Stimulated activated CD4-positive, alpha-beta T cell treated with anti-CD3 and anti-CD28 coated beads, Interleukin-2, amount 100 ng/mL, for 4 hours (primary cell): ENCODE measurements at regions not wholly inside any gene's neighbourhood (a gene's known extent, or its start where the extent isn't known, plus 50 kb on each side); places are given as distances from the start of the nearest gene placed in this dataset.

Experiments used
- DNase-seq: peaks from one replicate; pipeline ENCODE4 v3.0.0-alpha.2; 2020; ENCODE audit warnings: low read depth

DNA sequence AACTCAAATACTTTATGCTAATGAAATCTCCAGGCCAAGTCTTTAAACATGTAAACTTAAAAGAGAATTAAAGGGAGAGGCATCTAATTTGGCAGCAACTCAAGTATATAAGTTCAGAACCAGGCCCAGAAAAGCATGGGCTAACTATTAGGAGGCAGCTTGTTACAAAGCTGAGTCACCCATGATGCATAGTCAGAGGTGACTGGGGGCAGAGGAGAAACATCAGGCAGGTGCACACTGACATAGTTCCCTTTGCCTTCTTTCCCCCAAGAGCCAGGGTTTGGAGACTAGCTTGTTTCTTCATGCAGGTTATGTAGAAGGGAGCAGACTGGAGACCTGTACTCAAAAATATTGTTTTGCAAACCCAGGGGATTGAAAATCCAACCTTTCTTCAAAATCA, 619.0 kb downstream of the SOX6 start:
- no peak for DNase-seq

DNA sequence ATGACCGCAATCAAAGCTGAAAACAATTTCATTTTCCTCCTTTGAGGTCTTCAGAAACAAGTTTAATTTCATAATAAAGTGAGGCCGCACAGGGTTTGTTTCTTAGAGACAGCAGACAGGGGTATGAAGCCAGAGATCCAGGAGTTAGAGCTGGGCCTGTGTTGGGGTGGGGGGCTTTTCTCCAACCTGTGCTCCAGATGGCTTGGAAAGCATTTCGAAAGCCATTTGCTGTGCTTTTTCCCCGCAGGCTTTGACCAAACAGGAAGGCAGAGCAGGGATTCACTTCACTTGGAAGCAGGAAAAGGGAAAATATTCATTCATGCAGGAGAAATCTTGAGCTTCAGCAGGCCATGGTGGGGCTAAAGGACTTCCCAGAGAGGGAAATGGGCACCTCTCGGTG, 617.4 kb downstream of the SOX6 start:
- no peak for DNase-seq

DNA sequence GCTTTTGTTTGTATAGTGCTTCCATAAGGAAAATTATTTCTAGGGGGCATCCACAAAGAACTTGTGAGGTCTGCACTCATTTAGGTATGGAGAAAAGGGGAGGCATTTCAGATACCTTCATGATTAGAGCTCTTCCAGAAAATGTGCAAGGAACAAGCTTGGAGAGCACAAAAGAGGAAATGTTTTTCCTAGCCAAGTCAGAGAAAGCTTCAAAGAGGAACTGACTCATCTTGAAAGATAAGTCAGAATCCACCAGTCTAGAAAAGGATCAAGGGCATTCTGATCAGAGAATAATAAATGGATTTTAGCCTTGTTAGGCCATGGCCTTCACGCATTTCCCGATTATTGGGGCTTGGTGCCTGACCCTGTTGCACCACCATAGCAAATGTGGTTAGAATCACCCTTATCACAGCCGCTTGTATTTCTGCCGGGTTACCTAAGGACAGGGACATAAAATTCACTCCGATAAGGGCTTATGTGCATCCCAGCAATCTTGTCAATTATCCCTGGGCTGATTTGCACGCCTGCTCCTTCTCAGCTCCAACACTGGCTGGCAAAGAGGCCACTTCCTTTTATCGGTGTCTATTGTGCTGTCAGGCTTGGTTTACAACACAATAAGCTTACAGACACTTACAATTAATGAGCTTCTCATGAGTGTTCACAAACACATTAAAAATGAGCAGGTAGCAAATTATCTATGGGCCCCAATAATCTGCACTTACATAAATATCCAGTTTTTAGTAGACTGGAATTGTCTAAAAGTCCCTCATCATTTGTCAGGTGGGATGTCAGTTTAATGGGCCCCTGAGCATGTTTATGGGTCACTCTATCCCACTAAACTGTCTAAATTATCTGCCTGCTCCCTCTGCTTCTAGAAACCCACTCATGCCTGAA, 613.5 kb downstream of the SOX6 start:
- no peak for DNase-seq

DNA sequence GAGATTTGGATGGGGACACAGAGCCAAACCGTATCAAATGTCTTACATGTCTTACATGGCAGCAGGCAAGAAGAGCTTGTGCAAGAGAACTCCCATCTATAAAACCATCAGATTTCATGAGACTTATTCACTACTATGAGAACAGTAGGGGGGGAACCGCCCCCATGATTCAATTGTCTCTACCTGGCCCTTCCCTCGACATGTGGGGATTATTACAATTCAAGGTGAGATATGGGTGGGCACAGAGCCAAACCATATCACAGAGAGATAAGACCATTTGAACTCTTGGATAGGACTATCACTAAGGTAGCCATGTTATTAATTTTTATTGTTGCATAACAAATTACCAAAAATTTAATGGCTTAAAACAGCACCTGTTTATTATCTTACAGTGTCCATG, 611.7 kb downstream of the SOX6 start:
- no peak for DNase-seq

DNA sequence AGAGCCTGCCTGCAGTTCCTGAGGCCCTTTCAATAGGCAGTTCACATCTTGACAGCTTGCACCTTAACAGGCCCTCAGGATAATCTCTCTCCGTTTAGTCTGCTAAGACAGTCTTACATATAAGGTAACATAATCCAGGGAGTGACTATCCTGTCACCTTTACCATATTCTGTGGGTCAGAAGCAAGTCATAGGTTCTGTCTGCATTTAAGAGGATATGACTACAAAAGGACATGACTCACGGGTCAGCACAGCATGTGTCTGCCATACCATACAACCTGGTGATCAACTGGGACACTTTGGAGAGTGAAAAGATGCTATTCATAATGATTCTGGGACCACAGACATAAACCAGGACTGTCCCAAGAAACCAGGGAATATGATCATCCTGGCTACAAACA, 611.1 kb downstream of the SOX6 start:
- DNase-seq = no peak

DNA sequence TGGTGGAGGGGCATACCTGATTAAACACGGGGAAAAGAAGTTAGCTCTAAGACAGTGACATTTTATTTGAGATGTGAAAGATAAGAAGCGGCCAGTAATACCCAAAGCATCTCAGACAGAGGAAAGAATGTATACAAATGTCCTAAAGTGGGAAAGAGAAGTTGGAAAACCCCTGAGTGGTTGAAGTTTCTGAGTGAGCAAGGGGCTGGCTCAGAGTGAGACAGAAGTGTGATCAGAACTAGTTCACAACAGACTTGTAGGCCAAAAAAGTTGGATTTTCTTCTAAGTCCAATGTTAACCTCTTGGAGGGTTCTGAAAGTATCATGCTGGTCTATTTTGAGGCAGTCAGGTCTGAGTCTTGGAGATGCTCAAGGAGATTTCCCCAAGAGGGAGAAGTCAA, 608.7 kb downstream of the SOX6 start:
- no peak for DNase-seq

DNA sequence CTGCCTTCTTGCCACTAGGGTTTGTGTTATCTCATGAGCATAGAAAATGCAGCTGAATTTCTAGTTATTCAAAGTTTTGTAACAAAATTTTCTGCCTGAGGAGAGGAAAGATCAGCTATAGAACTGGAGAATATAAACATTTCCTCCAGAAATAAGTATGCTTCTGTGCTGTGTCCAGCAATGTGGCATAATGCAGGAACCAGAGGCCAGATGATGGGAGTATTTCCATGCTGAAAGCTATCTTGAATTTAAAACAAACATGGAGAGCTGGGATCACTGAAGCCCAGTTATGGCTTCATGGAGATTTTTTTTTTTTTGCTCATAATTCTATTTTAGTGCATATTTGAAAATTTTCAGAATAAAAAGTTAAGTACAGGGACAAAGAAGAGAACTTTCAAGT, 608.2 kb downstream of the SOX6 start:
- no peak for DNase-seq

DNA sequence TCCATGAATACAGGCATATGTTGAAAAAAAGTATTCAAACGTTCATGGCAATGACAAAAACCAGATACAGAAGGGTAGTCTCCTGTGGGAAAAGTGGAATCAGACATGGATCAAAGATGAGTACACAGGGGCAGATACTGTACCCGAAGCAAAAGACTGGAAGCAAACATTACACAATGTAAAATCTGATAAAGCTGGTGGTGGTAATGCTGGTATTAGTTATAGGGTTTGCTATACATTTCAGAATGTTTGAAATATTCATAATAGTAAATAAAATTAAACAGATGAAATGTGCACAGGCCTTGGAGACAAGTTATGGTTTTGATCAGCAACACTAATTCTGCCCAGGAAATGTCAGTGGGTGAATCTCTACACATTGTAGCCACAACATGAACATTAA, 607.6 kb downstream of the SOX6 start:
- no peak for DNase-seq

DNA sequence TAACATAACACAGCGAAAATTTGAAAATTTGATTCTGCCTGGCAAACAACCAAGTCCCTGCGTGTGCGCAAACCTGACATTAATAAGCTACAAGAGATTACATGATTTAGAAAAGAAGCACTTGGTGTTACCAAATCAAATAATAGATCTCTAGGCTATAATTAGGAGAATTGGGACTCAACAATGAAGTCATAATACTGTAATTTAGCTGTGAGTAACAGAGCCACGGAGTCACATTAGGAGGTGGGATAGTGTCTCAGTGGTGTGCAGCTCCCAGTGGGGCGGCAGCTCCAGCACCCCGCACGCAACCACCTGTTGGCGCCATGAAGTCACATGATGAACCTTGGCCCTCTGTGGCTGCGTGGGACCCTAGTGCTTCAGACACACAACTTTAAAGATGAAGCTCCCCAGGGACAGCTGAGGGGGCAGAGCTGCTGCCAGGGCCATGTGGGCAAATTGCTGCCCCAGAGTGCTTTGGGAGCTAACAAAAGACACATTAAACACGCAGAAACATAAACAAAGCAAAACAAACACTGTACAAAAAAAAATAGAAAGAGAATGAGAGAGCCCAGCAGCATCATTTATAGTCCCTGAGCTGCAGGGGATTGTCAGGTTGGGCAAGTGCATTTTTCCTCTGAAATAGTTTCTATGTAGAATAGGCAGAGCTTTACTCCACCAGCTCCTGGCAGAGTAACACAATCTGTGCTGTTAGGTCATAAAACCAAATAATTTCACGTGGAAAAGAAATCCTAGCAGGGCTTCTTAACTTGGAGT, 605.6 kb downstream of the SOX6 start:
- no peak for DNase-seq

DNA sequence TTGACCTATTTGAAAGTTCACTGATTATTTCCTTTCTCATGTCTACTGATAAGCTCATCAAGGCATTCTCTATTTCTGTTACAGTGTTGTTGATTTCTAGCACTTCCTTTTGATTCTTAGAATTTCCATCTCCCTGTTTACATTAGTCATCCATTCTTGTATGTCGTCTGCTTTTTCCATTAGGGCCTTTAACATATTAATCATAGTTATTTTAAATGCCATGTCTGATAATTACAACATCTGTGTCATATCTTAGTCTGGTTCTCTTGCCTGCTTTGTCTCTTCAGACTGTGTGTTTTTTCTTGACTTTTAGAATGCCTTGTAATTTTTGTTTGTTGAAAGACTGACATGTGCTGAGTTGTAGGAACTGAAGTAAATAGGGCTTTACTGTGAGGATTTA, 602.1 kb downstream of the SOX6 start:
- DNase-seq = no peak

DNA sequence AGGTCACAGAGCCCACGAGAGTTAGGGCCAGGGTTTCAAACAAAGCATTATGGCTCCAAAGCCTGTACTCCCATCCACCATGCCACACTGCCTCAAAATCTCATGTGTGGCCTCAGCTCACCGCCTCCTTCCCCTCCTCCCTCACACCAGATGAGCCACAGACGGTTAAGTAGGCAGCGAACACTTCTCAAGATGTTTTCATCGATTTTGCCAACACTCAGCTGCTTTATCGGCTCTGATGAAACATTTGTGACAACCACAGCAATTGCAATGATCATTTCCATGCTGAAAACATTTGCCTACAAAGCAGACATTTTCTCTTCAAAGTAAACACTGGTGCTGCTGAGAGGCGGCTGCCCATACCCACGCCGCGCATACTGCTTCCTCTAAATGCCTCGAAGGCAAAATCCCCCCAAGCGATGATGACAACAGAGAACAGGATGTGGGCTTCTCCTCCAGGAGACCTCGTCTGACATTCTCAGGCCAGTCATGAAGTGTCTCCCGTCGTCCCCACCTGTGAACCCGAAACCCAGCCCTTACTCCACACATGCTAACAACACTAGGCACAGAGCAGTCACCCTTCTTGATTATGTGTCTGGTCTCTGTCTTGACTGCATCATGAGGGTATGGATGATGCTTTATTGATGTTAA, 599.2 kb downstream of the SOX6 start:
- DNase-seq = no peak

DNA sequence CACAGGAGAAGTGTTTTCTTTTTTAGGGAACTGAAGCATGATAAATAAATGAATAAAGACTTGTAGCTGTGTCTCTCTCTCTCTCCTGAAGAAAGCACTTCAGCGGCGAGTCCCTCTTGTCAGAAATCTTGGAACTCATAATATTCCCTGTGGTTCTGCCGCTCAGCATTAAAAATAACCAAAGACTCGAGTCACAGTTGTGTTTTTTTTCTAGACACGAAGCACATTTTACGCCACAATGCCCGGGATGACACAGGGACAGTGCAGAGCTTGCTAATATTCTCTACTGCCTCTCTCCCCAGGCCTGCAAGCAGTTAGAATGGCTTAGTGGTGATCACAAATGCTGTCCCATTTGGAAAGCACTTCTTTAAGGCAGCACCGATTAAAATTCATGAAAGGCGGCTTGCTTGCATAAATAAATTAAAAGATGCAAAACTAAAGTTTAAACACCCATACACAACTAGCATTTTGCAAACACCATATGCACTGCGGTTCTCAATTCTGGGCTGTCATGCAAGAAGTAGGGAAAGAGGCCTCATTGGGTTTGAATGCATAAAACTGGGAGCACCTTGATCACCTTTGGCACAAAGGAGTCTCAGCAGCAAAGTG, 597.4 kb downstream of the SOX6 start:
- no peak for DNase-seq

DNA sequence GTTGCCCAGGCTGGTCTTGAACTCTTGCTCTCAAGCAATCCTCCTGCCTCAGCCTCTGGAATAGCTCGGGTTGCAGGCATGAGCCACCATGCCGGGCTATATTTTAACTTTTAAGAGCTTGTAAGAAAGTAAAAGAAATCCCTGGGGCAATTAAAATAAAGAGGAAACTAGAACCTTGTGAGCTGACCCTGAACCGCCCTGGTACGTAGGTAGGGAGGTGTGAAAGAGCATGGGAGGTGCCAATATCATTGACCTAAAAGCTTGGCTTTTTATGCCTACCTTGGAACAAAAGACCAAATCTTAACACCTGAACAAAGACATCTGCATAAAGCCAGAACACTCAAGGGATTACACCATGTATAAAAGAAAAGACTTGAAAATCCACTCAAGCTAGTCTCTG, 595.1 kb downstream of the SOX6 start:
- DNase-seq = no peak

DNA sequence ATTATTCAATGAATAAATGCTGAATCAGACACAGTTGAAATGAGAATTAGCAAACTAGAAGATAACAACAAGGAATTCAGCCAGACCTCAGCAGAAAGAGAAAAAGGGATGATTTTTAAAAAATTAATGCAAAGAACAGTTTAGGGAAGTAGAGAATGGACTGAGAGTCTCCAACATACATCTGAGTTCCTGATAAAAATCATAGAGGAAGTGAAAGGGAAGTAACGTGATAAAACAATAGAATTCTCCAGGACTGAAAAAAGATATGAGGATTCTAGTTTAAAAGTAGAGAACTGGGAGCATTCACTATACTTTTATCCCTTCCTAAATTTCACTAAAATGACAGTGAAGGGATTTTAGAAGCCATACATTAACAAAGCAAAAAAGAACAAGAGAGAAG, 592.0 kb downstream of the SOX6 start:
- no peak for DNase-seq

DNA sequence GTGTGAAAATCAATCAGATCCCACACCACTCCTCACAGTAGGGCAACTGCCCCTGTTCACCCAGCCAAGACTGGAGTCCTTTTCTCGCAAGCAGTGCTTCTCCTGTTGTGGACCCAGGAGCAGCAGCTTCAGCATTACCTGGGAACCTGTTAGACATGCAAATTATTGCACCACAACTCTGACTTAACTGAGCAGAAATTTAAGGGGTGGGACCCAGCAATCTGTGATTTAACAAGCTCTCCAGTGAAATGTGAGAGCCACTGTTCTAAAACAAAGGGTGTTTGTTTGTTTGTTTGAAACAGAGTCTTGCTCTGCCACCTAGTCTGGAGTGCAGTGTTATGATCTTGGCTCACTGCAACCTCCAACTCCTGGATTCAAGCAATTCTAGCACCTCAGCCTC, 591.4 kb downstream of the SOX6 start:
- DNase-seq = no peak

DNA sequence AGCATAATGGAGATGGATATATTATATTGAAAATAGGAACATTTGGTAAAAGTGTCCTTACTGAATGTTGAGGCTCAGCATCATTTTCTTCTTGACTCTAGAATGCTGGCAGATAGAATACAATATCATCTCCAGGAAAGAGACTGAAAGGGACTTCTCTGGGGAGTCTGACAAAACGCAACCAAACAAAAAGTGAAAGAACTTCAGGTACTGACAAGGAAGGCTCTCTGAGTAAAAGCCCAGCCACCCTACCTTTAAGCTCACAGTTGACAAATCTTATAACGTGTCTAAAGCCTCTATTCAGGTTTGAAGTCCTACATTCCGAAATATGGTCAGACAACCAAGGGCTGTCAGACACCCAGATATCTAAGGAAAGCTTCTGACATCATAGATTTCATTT, 590.8 kb downstream of the SOX6 start:
- DNase-seq = no peak

DNA sequence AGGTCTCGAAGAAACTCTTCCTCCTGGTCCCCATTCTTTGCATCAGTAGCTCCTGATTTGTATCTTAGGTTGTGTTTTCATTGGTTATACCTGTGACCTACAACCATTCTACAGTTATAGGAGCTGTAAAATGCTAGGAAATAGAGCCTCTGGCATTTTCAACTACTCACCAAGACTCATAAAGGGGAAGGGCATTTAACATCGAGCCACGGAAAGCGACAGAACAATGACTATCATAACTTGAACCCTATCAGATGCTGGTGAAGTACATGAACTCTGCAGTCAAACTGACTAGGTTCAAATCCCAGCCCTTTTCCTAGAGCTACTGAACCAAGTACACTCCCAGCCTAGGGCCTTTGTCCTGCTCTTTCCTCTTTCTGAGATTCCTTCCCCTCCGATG, 588.0 kb downstream of the SOX6 start:
- no peak for DNase-seq

DNA sequence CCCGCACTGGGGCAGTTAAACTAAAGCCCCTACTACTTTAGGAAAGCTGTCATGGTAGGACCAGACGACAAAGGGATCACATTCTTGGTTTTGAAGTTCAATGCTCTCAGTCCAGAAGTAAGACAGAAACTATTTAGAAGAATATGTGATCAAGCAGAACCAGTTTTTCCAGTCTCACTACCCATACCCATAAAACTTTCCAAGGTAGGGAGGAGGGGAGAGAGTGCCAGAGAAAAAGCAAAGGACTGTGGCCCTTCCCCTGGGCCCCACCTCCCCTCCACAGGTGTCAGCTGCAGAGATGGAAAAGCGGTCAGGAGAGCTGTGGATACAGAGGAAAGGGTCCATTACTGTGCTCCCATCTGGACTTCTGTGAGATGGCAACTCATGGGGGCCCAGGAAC, 587.1 kb downstream of the SOX6 start:
- no peak for DNase-seq

DNA sequence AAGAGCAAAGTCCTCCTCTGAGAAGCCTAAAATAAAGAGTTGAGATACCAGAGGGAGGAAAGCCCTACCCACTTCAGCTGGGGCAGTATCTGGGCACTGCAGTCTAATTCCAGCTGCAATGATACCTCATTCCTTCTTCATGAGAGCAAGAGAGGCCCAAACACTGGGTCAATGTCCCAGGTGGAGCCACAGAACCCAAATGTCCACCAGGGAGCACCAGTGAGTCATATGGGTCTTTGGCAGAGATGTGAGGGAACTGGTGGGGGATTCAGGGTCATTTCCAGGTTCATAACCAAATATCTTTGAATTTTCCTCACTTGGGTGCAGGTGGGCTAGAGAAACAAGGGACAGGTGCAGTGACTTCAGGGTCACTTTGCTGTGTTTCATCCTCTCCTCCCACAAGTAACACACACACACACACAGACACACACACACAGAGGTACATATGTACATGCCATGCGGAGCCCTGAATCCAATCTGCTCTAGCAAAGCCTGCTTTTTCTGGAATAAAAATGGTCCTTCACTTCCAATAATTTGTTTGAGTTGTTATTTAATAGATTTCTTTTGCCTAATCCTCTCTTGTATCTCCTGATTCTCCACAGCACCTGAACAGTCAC, 585.4 kb downstream of the SOX6 start:
- DNase-seq = no peak

DNA sequence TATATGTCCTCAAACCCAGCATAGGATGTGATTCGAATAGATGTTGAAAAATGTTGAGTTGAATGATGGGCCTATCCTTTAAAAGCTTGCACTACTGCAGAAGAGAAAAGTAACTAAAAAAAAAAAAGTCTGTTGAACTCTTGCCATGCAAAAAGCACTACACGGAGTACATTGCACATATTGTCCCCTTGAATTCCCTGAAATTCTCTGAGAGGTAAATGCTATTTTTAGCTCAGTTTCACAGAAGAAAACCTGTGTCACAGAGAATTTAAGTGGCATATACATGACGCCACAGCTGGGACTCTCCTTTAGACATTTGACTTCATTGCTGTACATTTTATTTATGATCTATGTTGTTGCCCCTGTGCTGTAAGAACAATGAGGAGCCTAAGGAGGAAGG, 583.8 kb downstream of the SOX6 start:
- no peak for DNase-seq

DNA sequence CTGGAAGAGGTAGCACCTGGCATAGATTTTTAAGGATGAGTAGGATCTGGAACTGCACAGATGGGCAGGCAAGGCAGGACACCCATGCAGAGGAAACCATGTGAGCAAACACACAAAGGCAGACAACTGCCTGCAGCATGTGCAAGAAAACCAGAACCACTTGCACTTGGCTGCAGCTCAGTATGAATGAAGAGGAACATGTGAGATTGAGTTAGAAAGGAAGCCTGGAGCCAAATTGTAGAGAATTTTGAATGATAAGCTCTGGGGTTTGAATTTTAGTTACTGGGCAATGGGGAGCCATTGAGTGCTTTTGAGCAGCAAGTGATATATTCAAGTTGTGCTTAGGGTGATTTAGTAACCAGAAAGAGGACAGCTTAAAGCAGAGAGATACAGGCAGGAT, 583.4 kb downstream of the SOX6 start:
- DNase-seq = no peak
